Stimulated activated CD8-positive, alpha-beta memory T cell treated with anti-CD3 and anti-CD28 coated beads, Interleukin-4, amount 100 ng/mL, for 48 hours (primary cell): ENCODE measurements at regions not wholly inside any gene's neighbourhood (a gene's known extent, or its start where the extent isn't known, plus 50 kb on each side); places are given as distances from the start of the nearest gene placed in this dataset.

Source experiments
- DNase-seq: peaks from one replicate; pipeline ENCODE4 v3.0.0-alpha.2; 2020

DNA sequence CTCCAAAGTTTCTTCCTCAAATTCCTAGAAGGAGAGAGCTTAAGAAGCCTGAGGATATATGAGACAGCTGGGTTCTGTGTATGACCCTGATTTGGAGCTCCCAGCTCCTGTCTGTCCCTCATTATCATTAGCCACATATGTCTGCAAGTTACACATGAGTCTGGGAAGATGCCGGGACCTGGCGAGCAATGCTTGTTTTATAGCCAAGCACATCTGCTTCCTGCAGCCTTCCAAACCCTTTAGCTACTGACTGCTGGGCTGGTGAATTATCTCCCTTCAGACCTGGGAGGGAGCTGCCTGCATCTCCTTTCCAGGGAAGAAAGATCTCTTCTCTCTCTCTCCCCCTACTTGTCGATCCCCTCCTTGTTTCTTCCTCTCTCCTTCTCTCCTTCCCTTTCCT is 556.7 kb upstream of the BOD1L1 start:
- DNase-seq: no peak

GRCh38 chr4:14184767-14185166 is 557.2 kb upstream of the BOD1L1 start:
- no peak for DNase-seq

GRCh38 chr4:14188214-14188613 is 560.7 kb upstream of the BOD1L1 start:
- DNase-seq: no peak

GRCh38 chr4:14193601-14194000 is 566.1 kb upstream of the BOD1L1 start:
- no peak for DNase-seq

DNA sequence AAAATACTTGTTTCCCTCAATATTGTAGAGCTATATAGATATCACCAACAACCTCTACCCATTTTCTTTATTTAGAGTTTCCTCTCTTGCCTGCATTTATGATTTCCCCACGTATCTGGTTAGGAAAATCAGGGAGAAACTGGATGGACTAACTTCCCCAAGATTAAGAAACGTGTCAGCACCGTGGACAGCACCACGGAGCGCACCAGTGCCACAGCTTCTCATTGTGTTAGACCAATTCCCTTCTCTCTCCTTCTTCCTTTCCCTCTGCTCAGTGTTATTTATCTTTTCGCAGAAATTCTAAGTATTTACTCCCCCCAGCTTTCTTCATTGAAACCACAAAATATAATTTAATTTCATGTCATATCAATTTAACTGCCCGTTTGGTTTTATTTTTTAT is 568.6 kb upstream of the BOD1L1 start:
- DNase-seq: peak; percentile 26

GRCh38 chr4:14215116-14215770 is 587.7 kb upstream of the BOD1L1 start:
- no peak for DNase-seq

DNA sequence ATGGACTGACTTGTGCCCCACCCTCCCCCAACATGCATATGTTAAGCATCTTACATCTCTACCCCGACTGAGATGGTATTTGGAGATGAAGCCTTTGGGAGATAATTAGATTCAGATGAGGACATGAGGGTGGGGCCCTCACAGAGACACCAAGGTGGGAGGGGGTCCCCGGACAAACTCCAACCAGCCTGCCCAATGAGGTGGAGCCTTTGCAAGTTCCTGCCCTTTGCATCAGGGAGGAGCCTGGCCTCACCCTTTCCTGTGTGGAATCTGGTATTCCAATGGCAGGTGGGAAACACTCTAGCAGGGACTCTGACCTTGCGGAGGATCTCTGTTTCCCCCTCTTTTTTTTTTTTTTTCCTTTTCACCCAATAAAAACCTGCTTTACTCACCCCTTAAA is 589.9 kb upstream of the BOD1L1 start:
- no peak for DNase-seq

DNA sequence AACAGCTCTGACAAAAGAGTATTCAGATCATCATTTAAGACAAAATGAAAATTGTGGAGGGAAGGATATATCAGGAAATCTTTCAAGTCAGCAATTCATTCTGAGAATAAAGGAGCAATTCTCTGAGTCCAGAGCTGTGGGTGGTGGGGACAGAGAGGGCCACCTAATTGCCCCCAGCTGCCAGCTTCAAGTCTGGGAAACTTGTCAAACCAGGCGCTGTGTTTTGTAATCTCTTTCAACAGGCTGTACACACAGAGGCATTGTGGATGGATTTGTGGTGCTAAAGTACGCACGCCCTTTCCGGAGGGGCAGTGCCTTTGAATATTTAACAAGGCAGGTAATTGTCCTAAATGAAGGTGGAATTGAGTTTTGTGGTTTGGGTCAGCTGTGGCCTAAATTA is 591.1 kb upstream of the BOD1L1 start:
- no peak for DNase-seq

DNA sequence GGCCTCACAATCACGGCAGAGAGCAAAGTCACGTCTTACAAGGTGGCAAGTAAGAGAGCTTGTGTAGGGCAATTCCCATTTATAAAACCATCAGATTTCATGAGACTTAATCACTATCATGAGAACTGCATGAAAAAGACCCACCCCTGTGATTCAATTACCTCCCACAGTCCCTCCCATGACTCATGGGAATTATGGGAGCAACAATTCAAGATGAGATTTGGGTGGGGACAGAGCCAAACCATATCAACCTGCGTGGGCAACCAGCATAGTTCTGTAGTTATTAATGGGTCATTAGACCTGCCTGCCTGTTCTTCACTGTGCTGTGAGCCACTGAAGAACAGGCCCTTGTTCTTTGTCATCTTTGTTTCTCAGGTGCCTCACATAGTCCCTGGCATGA is 593.7 kb upstream of the BOD1L1 start:
- no peak for DNase-seq

- DNase-seq: no peak
These were observed 595.0 kb upstream of the BOD1L1 start for GRCh38 chr4:14222377-14223029.

- no peak for DNase-seq
These were observed 595.9 kb upstream of the BOD1L1 start for GRCh38 chr4:14223461-14223860.

DNA sequence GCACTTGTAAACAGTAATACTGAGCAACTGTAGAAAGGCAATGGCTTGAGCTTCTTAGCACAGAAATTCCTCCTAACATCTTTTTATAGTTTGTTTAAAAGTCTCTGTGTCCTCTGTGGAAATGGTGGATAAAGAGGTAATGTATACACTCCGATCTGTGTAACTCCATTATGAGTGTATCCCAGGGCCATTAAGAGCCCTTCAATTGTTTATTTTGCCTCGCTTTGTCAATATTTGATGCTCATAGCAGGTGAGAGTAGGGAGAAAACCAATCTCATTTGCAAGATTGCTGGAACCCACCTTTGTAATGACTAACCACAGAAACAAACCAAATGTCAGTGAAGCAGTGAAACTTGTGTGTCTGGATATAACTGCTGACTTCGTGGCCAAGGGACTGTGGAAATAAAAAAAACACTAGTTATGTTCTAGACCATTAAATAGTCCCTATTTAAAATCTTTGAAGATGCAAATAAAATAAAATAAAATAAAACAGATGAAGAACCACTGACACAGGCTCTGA is 598.2 kb upstream of the BOD1L1 start:
- no peak for DNase-seq

GRCh38 chr4:14233126-14233525 is 605.6 kb upstream of the BOD1L1 start:
- DNase-seq: no peak

DNA sequence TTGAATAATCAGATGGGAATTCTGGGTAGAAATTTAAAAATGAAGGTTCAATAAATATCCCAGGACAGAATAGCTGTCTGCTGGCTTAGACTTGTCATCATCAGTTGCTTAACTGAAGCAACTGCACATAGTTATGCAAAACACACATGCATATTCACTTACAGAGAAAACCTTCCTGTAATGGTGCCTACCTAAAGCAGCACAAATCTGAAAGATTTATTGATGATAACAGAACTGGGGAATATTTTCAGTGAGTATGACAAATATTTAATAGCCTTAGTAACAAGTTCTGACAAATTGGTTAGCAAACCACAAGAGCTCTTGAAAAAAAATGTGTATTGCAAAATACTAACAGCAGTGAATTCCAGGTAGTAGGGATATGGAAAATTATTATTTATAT is 606.8 kb upstream of the BOD1L1 start:
- DNase-seq: no peak

DNA sequence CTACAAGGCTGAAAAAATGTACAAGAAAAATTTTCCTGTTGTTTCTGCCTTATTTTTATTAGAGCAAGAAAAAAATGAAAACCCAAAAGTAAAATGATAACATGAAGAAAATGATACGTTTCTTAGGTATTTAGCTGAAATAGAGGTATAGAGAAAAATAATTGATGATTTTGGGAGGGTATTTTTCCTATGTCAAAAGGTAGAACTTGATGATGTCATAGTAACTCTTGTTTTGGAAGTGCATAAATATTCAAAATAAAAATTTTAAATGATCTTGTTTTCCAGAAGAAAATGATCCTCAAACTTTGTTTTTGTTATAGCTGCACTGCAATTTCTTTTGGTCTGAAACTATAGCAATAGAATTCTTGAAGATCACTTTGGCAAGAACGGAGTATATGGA is 608.8 kb upstream of the BOD1L1 start:
- no peak for DNase-seq

- DNase-seq: no peak
These were observed 610.4 kb upstream of the BOD1L1 start for GRCh38 chr4:14237911-14238310.

GRCh38 chr4:14241574-14241973 is 614.0 kb upstream of the BOD1L1 start:
- DNase-seq: no peak

DNA sequence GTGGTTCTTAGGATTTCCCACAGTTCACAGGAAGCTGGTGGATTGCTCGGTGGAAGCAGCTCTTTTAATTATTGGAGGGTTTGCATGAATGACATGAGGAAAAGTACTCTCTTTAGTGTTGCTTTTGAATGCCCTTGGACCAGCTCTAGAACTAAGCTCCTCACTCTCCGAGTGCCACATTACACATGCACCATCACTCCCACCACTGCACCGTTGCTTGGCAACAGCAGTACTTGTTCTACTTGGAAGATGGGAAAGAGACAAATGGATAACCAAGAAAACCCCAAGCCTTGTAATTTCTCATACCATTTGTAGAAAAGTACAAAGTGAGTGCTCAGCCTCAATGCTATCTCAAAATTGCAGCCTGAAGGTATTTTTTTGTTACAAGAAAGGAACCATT is 620.2 kb upstream of the BOD1L1 start:
- no peak for DNase-seq

- DNase-seq: no peak
These were observed 621.7 kb upstream of the BOD1L1 start for GRCh38 chr4:14249226-14249625.

- DNase-seq: peak; percentile 25
These were observed 626.7 kb upstream of the BOD1L1 start for GRCh38 chr4:14254252-14254651.

DNA sequence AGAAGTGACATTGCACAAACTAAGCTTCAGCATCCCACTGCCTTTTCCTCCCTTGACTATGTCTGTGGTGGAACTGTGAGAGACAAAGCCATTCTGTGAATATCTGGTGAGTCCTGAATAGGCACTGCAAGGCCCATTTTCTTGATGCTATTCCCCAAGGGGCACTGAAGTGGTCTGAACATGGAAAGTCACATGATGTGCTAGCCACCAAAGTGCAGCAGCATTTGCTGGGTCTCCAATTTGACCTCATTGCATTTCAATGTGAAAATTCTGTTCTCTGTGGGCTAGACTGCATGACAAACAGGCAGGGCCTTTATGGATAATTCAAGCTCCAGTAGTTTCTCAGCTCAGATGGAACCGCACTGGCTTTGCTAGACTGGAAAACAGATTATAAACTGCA is 627.4 kb upstream of the BOD1L1 start:
- no peak for DNase-seq

DNA sequence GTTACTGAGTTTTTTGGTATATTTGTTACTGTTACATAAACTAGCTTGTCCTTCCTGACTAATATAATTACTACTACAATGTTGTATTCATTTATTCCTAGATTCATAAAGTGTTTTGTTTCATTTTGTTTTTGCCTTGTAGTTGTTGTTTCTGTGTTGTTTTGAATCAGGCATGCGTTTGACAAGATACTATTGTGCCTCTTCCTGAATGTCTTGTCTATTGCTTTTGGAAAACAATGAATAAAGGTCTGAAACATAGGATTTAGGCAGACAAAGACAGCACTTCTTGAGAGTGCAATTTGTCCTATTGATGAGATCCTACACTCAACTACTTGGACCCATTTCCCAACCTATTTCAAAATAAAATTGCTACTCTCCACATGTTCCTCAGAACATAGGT is 630.4 kb upstream of the BOD1L1 start:
- DNase-seq: no peak

GRCh38 chr4:14259936-14260335 is 632.4 kb upstream of the BOD1L1 start:
- DNase-seq: no peak

GRCh38 chr4:14260591-14260990 is 633.1 kb upstream of the BOD1L1 start:
- no peak for DNase-seq

DNA sequence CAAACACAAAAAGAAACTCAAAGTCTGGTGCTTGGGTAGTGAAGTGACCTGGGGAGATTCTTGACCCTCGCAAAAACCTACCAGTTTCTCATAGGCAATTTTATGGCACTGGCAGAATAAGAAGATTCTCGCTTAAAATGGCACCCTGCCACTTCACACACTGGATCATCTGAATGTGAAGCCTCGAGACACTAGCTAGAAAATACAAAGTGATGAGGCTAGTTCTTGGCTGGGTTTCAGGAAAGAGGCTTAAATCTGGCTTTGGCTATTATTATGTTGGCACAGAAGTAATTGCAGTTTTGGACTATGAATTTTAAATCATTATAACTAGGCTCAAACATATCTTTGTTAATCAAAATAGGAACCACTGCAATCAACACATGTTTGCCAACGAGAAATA is 634.7 kb upstream of the BOD1L1 start:
- no peak for DNase-seq
